ENCODE measurements at regions not wholly inside any gene's neighbourhood (a gene's known extent, or its start where the extent isn't known, plus 50 kb on each side); places are given as distances from the start of the nearest gene placed in this dataset.

- TF ChIP-seq CTCF (IDR thresholded peaks at IDR 0.05): no peak
- no peak for TF ChIP-seq POLR2A (IDR thresholded peaks at IDR 0.05)
Observed at GRCh38 chr10:34003561-34003960, 669.1 kb upstream of the NRP1 start.

Measured in adrenal gland (tissue), 5 donors.